WTC11 (cell line): ENCODE measurements at regions not wholly inside any gene's neighbourhood (a gene's known extent, or its start where the extent isn't known, plus 50 kb on each side); places are given as distances from the start of the nearest gene placed in this dataset.

Experiments
- ATAC-seq: fragments of 200-7000 bp; cut with Tn5 transposase; 2 replicates; pipeline ENCODE4 v1.10.0; 2021; ENCODE audit warnings: mild to moderate bottlenecking, moderate library complexity
- CTCF ChIA-PET: fragments of 300-600 bp; sonication (Branson Sonifier 250); formaldehyde crosslinking; loops from one replicate; lab custom pipeline; 2021; ENCODE audit warnings: antibody characterized with exemption; lab: Charles Lee
- POLR2A ChIA-PET: fragments of 350-600 bp; sonication (Branson Sonifier 250); formaldehyde crosslinking; loops from one replicate; lab custom pipeline; 2021; ENCODE audit warnings: antibody characterized with exemption; lab: Charles Lee
- DNase-seq: peaks from one replicate; pipeline ENCODE4 v3.0.0; 2021; ENCODE audit warnings: low spot score
- H3K27ac Mint-ChIP-seq: 2 replicates; pipeline ENCODE4 v1.8.0; 2021; ENCODE audit warnings: mixed read lengths
- H3K27me3 Mint-ChIP-seq: 2 replicates; pipeline ENCODE4 v1.8.0; 2021; ENCODE audit warnings: low read depth, mild to moderate bottlenecking, moderate library complexity, mixed read lengths
- H3K36me3 Mint-ChIP-seq: 2 replicates; pipeline ENCODE4 v1.8.0; 2021; ENCODE audit warnings: mixed read lengths
- H3K4me1 Mint-ChIP-seq: 2 replicates; pipeline ENCODE4 v1.8.0; 2022; ENCODE audit warnings: mixed read lengths
- H3K4me3 Mint-ChIP-seq: 2 replicates; pipeline ENCODE4 v1.8.0; 2021; ENCODE audit warnings: mild to moderate bottlenecking, moderate library complexity, mixed read lengths
- H3K9me3 Mint-ChIP-seq: 2 replicates; pipeline ENCODE4 v1.8.0; 2021; ENCODE audit warnings: mixed read lengths
- GRHL2 ChIP-seq: fragments of 250-450 bp; sonication (Bioruptor Pico); IDR thresholded peaks from 2 replicates; pipeline ENCODE4 v1.8.0; 2022; ENCODE audit warnings: mild to moderate bottlenecking, moderate library complexity; ENCODE audit not compliant: insufficient replicate concordance, severe bottlenecking
- JUN ChIP-seq: sonication (generic); formaldehyde crosslinking; IDR thresholded peaks from 2 replicates; pipeline ENCODE4 v1.8.0; 2023; ENCODE audit warnings: mild to moderate bottlenecking, missing genetic modification reagents
- MYBL2 ChIP-seq: sonication (generic); formaldehyde crosslinking; IDR thresholded peaks from 2 replicates; pipeline ENCODE4 v1.8.1; 2023; ENCODE audit warnings: mild to moderate bottlenecking, moderate library complexity, missing genetic modification reagents
- NFE2L1 ChIP-seq: sonication (generic); formaldehyde crosslinking; IDR thresholded peaks from 2 replicates; pipeline ENCODE4 v1.8.1; 2023; ENCODE audit warnings: missing genetic modification reagents
- PRRX2 ChIP-seq: fragments of 250-450 bp; sonication (Bioruptor Pico); IDR thresholded peaks from 2 replicates; pipeline ENCODE4 v1.8.0; 2021; ENCODE audit warnings: mild to moderate bottlenecking
- SOX15 ChIP-seq: fragments of 250-450 bp; sonication (Bioruptor Pico); IDR thresholded peaks from 2 replicates; pipeline ENCODE4 v1.9.0; 2021; ENCODE audit warnings: mild to moderate bottlenecking
- STAT6 ChIP-seq: sonication (generic); formaldehyde crosslinking; conservative IDR thresholded peaks from 2 replicates; pipeline ENCODE4 v1.8.1; 2023; ENCODE audit warnings: mild to moderate bottlenecking, low read depth, missing genetic modification reagents, moderate library complexity
- USF2 ChIP-seq: sonication (generic); formaldehyde crosslinking; IDR thresholded peaks from 2 replicates; pipeline ENCODE4 v1.8.1; 2023; ENCODE audit warnings: mild to moderate bottlenecking, missing genetic modification reagents, moderate library complexity
- ZNF671 ChIP-seq: fragments of 250-450 bp; sonication (Bioruptor Pico); IDR thresholded peaks from 2 replicates; pipeline ENCODE4 v1.8.0; 2021; ENCODE audit warnings: mild to moderate bottlenecking
- TF ChIP-seq, protein P1 (sequence below): sonication (generic); formaldehyde crosslinking; IDR thresholded peaks from 2 replicates; pipeline ENCODE4 v1.8.1; 2022; ENCODE audit warnings: low read depth, missing genetic modification reagents, borderline replicate concordance
- TF ChIP-seq, protein P2 (sequence below): fragments of 250-450 bp; sonication (Bioruptor Pico); conservative IDR thresholded peaks from 2 replicates; pipeline ENCODE4 v1.9.0; 2021; ENCODE audit warnings: mild to moderate bottlenecking
- TF ChIP-seq, protein P3 (sequence below): sonication (generic); formaldehyde crosslinking; IDR thresholded peaks from 2 replicates; pipeline ENCODE4 v1.8.1; 2023; ENCODE audit warnings: mild to moderate bottlenecking, missing genetic modification reagents, moderate library complexity
- TF ChIP-seq, protein P4 (sequence below): sonication (generic); formaldehyde crosslinking; IDR thresholded peaks from 2 replicates; pipeline ENCODE4 v1.8.0; 2022; ENCODE audit warnings: mild to moderate bottlenecking, missing genetic modification reagents
- TF ChIP-seq, protein P5 (sequence below): sonication (generic); formaldehyde crosslinking; IDR thresholded peaks from 2 replicates; pipeline ENCODE4 v1.8.1; 2023; ENCODE audit warnings: mild to moderate bottlenecking, missing genetic modification reagents

DNA sequence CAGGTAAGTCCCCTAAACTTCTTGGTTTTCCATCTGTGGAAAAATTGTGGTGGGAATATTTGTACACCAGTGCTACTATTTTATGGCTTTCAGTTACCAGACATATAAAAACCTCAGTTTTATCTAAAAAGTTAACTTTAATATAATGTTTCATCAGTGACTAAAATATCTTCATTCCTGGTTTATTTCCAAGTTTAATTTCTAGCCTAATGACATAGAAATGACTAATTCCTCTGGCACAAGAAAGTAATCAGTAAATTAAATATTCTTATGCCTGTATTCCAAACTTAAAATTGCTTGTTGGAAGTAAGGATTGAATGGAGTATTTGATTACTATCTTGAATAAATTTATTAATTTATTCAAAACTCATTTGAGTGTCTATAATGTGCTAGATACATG, 757.0 kb downstream of the CDH11 start (continued):
- TF ChIP-seq, protein P1, sequence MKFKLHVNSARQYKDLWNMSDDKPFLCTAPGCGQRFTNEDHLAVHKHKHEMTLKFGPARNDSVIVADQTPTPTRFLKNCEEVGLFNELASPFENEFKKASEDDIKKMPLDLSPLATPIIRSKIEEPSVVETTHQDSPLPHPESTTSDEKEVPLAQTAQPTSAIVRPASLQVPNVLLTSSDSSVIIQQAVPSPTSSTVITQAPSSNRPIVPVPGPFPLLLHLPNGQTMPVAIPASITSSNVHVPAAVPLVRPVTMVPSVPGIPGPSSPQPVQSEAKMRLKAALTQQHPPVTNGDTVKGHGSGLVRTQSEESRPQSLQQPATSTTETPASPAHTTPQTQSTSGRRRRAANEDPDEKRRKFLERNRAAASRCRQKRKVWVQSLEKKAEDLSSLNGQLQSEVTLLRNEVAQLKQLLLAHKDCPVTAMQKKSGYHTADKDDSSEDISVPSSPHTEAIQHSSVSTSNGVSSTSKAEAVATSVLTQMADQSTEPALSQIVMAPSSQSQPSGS (CRISPR knock-in tag), result no peak
- TF ChIP-seq PRRX2 (CRISPR knock-in tag) (no peak), USF2 (CRISPR knock-in tag) (no peak)
- TF ChIP-seq, protein P2, sequence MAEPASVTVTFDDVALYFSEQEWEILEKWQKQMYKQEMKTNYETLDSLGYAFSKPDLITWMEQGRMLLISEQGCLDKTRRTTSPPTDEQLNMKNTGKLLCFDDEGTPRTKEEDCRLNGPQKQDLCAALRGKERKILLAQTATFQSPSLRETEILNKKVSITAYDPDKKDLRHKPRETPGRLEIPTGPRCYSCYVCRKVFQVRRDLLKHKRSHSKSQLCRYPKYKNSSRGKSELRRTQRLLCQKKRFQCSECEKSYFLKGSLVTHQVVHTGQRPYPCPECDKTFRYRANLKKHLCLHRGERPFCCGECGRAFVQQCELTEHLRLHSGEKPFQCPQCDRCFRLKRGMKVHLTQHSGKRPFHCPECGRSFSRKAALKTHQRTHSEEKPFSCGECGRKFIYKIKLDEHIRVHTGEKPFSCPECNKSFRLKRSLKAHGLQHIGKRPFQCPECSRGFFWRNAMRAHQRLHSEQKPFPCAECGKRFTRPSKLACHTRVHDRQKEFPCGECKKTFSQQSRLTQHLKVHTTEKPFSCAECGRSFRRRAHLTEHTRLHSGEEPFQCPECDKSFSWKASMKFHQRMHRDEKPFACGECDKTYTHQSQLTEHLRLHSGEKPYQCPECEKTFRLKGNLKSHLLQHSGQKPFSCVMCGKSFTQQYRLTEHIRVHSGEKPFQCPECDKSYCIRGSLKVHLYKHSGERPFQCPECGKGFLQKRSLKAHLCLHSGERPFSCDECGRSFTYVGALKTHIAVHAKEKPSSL (CRISPR knock-in tag), result no peak

GRCh38 chr16:64364416-64364815, 757.4 kb downstream of the CDH11 start:
- DNase-seq, result no peak
- ATAC-seq, result no peak
- H3K4me1 Mint-ChIP-seq, result no peaks in the 10 kb centered on the region
- ChIA-PET CTCF (no interaction called here), POLR2A (no interaction called here)
- H3K9me3 Mint-ChIP-seq, result no peaks in the 10 kb centered on the region
- no peak overlapping the region for H3K4me3 Mint-ChIP-seq
- no peak overlapping the region for H3K27ac Mint-ChIP-seq
- no peaks in the 10 kb centered on the region for H3K36me3 Mint-ChIP-seq
- no peaks in the 10 kb centered on the region for H3K27me3 Mint-ChIP-seq
- no peak for TF ChIP-seq PRRX2 (CRISPR knock-in tag)

- ATAC-seq, result no peak
- Mint-ChIP-seq H3K9me3 (no peaks in the 10 kb centered on the region), H3K36me3 (no peaks in the 10 kb centered on the region), H3K4me1 (no peaks in the 10 kb centered on the region), H3K4me3 (no peak overlapping the region), H3K27ac (no peak overlapping the region), H3K27me3 (no peaks in the 10 kb centered on the region)
- ChIA-PET CTCF (no interaction called here), POLR2A (no interaction called here)
- no peak for DNase-seq
- TF ChIP-seq GRHL2, result no peak
- TF ChIP-seq, protein P3, sequence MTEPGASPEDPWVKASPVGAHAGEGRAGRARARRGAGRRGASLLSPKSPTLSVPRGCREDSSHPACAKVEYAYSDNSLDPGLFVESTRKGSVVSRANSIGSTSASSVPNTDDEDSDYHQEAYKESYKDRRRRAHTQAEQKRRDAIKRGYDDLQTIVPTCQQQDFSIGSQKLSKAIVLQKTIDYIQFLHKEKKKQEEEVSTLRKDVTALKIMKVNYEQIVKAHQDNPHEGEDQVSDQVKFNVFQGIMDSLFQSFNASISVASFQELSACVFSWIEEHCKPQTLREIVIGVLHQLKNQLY (CRISPR knock-in tag), result no peak
- no peak for TF ChIP-seq SOX15 (CRISPR knock-in tag)
- TF ChIP-seq, protein P4, sequence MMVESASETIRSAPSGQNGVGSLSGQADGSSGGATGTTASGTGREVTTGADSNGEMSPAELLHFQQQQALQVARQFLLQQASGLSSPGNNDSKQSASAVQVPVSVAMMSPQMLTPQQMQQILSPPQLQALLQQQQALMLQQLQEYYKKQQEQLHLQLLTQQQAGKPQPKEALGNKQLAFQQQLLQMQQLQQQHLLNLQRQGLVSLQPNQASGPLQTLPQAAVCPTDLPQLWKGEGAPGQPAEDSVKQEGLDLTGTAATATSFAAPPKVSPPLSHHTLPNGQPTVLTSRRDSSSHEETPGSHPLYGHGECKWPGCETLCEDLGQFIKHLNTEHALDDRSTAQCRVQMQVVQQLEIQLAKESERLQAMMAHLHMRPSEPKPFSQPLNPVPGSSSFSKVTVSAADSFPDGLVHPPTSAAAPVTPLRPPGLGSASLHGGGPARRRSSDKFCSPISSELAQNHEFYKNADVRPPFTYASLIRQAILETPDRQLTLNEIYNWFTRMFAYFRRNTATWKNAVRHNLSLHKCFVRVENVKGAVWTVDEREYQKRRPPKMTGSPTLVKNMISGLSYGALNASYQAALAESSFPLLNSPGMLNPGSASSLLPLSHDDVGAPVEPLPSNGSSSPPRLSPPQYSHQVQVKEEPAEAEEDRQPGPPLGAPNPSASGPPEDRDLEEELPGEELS (CRISPR knock-in tag), result no peak
- TF ChIP-seq ZNF671 (CRISPR knock-in tag), result no peak
Observed at GRCh38 chr16:64364016-64364415, 757.8 kb downstream of the CDH11 start.

GRCh38 chr16:64363039-64363438, 758.8 kb downstream of the CDH11 start:
- Mint-ChIP-seq H3K4me3 (no peak overlapping the region), H3K27me3 (no peaks in the 10 kb centered on the region), H3K4me1 (no peaks in the 10 kb centered on the region), H3K36me3 (no peaks in the 10 kb centered on the region), H3K9me3 (no peaks in the 10 kb centered on the region), H3K27ac (no peak overlapping the region)
- ATAC-seq, result no peak
- CTCF ChIA-PET, result no interaction called here
- POLR2A ChIA-PET, result no interaction called here
- no peak for DNase-seq
- TF ChIP-seq JUN (CRISPR knock-in tag) (no peak), NFE2L1 (CRISPR knock-in tag) (no peak), MYBL2 (no peak), STAT6 (CRISPR knock-in tag) (no peak)
- TF ChIP-seq, protein P5, sequence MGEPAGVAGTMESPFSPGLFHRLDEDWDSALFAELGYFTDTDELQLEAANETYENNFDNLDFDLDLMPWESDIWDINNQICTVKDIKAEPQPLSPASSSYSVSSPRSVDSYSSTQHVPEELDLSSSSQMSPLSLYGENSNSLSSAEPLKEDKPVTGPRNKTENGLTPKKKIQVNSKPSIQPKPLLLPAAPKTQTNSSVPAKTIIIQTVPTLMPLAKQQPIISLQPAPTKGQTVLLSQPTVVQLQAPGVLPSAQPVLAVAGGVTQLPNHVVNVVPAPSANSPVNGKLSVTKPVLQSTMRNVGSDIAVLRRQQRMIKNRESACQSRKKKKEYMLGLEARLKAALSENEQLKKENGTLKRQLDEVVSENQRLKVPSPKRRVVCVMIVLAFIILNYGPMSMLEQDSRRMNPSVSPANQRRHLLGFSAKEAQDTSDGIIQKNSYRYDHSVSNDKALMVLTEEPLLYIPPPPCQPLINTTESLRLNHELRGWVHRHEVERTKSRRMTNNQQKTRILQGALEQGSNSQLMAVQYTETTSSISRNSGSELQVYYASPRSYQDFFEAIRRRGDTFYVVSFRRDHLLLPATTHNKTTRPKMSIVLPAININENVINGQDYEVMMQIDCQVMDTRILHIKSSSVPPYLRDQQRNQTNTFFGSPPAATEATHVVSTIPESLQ (CRISPR knock-in tag), result no peak
